ENCODE measurements at regions not wholly inside any gene's neighbourhood (a gene's known extent, or its start where the extent isn't known, plus 50 kb on each side); places are given as distances from the start of the nearest gene placed in this dataset.

DNA sequence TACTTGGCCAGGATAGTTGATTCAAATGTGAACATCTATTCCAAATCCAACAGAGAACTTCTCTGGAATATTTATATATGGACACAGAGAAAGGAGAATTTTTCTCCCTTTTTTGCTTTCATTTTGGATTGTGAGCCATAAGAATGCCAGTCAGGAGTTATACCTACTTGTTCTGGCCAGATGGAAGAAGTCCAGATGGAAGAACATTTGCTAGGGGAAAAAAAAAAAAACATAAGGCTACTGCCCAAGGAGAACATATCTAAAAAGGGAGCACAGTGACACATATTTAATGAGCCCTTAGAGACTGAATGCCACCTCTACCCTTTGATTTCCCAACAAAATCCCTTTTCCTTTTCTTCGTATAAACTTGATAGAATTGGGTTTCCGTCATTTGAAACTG, 61.7 kb upstream of the PPP2R2B start:
- no peak for DNase-seq (ENCODE audit: low spot score in 2 of 2)
- no peak overlapping the region for H3K4me3 ChIP-seq
- no peaks in the 10 kb centered on the region for H3K36me3 ChIP-seq
- 94% methylated on average over 2 of the region's 2 CpGs for WGBS
- no peak overlapping the region for H3K27ac ChIP-seq
- H3K4me1 ChIP-seq = no peaks in the 10 kb centered on the region
- H3K27me3 ChIP-seq = no peaks in the 10 kb centered on the region
- TF ChIP-seq POLR2A (IDR thresholded peaks at IDR 0.05) = no peak
- no peak for TF ChIP-seq EP300 (IDR thresholded peaks at IDR 0.05)
- TF ChIP-seq POLR2AphosphoS5 (IDR thresholded peaks at IDR 0.05) = no peak
- TF ChIP-seq, protein P1, sequence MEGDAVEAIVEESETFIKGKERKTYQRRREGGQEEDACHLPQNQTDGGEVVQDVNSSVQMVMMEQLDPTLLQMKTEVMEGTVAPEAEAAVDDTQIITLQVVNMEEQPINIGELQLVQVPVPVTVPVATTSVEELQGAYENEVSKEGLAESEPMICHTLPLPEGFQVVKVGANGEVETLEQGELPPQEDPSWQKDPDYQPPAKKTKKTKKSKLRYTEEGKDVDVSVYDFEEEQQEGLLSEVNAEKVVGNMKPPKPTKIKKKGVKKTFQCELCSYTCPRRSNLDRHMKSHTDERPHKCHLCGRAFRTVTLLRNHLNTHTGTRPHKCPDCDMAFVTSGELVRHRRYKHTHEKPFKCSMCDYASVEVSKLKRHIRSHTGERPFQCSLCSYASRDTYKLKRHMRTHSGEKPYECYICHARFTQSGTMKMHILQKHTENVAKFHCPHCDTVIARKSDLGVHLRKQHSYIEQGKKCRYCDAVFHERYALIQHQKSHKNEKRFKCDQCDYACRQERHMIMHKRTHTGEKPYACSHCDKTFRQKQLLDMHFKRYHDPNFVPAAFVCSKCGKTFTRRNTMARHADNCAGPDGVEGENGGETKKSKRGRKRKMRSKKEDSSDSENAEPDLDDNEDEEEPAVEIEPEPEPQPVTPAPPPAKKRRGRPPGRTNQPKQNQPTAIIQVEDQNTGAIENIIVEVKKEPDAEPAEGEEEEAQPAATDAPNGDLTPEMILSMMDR (IDR thresholded peaks at IDR 0.05) = no peak
- no peaks in the 10 kb centered on the region for H3K9me3 ChIP-seq

DNA sequence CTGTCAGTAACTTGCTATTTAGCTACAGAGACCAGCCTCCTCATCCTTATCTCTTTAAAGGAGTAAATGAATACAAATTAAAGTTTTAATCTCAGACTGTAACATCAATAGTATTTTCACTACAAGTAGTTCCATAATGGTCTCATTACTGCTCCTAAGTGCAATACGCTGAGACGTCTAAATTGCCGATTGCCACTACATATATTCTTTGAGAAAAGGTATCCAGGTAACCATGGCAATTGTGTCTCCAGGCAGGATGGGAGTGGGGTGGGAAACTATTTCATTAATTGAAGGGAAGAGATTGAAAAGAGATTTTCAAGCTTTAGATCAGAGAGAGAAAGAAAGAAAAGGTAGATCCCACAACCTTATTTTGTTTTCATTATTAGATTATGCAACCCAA, 65.5 kb upstream of the PPP2R2B start:
- DNase-seq (ENCODE audit: low spot score in 2 of 2) = no peak
- WGBS = 95% methylated on average over 3 of the region's 3 CpGs
- H3K4me1 ChIP-seq = no peaks in the 10 kb centered on the region
- H3K27ac ChIP-seq = no peak overlapping the region
- H3K4me3 ChIP-seq = no peak overlapping the region
- TF ChIP-seq, protein P1 (IDR thresholded peaks at IDR 0.05) = no peak
- TF ChIP-seq POLR2AphosphoS5 (IDR thresholded peaks at IDR 0.05) = no peak
- no peaks in the 10 kb centered on the region for H3K9me3 ChIP-seq
- no peaks in the 10 kb centered on the region for H3K27me3 ChIP-seq
- H3K36me3 ChIP-seq = no peaks in the 10 kb centered on the region

DNA sequence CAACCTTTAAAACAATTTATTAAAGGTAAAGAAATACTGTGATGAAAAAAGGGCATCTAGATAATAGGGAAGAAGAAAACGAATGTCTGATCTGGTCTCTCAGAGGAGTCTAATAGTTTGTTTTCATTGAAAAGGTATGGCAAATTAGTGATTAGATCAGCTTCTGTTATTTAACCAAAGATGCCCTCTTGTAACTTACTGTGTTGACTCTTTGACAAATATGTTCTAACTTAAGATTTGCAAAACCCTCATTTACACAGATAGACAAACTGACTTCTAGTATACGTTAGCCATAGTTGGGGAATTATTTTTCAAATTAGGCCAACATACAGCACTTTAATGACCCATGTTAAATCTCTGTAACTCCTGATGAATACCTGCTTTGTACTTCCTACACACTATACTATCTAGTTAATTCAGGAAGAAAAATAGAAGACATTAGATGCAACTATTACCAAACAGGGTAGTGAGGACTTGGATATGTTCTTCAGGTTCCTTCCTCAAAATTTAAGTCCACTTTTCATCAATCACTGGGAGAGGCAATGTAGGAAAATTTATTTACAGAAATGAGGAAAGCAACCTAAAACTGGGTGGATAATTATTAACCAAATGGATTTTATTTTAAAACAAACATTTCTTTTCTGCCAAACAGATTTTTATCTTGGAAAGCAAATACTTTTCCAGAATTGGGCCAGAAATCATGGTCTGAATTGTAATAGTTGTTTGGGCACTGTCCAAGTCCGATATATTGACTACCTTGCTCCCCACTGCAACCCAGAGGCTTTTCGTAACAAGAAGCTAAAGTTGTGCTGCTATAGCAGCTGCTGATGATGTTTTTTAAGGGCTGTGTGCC, 66.4 kb upstream of the PPP2R2B start:
- Histone ChIP-seq H3K4me1 (no peaks in the 10 kb centered on the region), H3K36me3 (no peaks in the 10 kb centered on the region), H3K27me3 (no peaks in the 10 kb centered on the region), H3K27ac (no peak overlapping the region), H3K9me3 (no peaks in the 10 kb centered on the region), H3K4me3 (no peak overlapping the region)
- TF ChIP-seq, protein P1 (IDR thresholded peaks at IDR 0.05) = no peak
- TF ChIP-seq EP300 (IDR thresholded peaks at IDR 0.05) (no peak), POLR2A (IDR thresholded peaks at IDR 0.05) (no peak), POLR2AphosphoS5 (IDR thresholded peaks at IDR 0.05) (no peak)
- 76% methylated on average over 4 of the region's 4 CpGs for WGBS
- no peak for DNase-seq (ENCODE audit: low spot score in 2 of 2)

DNA sequence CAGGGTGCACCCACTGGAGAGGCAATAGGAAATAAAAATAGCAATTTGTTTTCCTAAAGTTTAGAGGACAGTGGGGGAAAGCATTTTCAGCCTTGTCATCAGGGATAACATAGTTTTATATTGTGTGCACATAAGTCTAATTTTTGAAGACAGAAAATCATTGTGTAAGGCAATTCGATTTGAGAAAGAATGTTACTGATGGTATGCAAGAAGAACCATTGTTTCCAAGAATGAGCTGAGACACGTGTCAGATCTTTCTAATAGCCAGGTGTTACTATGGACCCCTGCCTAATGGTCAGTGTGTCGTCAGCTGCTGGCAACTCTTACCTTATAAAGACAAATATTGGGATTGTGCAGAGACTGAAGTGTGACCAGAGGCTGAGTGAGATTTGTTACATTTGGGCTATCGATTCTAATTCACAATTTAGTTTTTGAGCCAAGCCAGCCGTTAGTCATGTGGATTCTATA, 67.1 kb upstream of the PPP2R2B start:
- H3K27me3 ChIP-seq = no peaks in the 10 kb centered on the region
- 73% methylated on average over 5 of the region's 5 CpGs for WGBS
- H3K27ac ChIP-seq = no peak overlapping the region
- no peak overlapping the region for H3K4me3 ChIP-seq
- TF ChIP-seq EP300 (IDR thresholded peaks at IDR 0.05) (no peak), POLR2A (IDR thresholded peaks at IDR 0.05) (no peak), POLR2AphosphoS5 (IDR thresholded peaks at IDR 0.05) (no peak)
- TF ChIP-seq, protein P1 (IDR thresholded peaks at IDR 0.05) = no peak
- DNase-seq (ENCODE audit: low spot score in 2 of 2) = no peak
- no peaks in the 10 kb centered on the region for H3K36me3 ChIP-seq
- H3K9me3 ChIP-seq = no peaks in the 10 kb centered on the region
- no peaks in the 10 kb centered on the region for H3K4me1 ChIP-seq

DNA sequence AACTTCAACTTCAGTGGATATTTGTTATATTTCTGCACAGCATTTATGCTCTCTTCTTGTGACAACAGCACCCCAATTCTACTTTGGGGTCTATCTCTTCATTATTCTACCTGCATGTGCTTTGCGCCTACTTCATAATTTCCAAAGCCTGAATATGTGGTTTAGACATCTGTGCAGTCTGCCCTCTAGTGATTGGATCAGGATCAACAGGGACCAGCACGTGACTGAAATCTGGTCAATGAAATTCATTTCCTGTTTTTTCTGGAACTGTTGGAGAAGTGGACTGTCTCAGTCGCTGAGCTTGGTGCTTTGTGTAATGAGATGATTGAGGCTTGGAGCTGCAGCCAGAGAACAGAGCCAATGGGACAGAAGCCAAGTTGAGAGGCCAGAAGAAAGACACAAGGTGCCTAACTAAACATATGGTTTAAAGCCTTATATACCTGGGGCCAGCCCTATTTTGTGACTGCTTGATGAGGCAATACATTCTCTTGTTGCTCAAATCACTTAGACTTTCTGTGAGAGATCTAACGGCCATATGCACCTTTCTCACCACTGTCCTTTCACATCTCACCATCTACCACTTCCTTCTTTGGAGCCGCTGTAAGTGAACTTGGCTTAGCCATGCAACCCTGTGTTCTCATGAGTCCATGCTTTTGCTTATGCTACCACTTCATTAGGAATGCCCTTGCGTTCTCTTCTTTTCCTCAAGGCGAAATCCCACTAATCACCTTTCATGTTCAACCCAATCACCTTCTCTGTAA, 68.8 kb upstream of the PPP2R2B start:
- WGBS = 69% methylated on average over 7 of the region's 7 CpGs
- Histone ChIP-seq H3K36me3 (no peaks in the 10 kb centered on the region), H3K27ac (no peak overlapping the region), H3K9me3 (no peaks in the 10 kb centered on the region), H3K4me3 (no peak overlapping the region), H3K27me3 (no peaks in the 10 kb centered on the region), H3K4me1 (no peaks in the 10 kb centered on the region)
- TF ChIP-seq POLR2AphosphoS5 (IDR thresholded peaks at IDR 0.05) (no peak), POLR2A (IDR thresholded peaks at IDR 0.05) (no peak), EP300 (IDR thresholded peaks at IDR 0.05) (no peak)
- TF ChIP-seq, protein P1 (IDR thresholded peaks at IDR 0.05) = no peak
- DNase-seq (ENCODE audit: low spot score in 2 of 2) = no peak

All from suprapubic skin (tissue), 4 donors.